GM12865 (cell line): ENCODE measurements at regions not wholly inside any gene's neighbourhood (a gene's known extent, or its start where the extent isn't known, plus 50 kb on each side); places are given as distances from the start of the nearest gene placed in this dataset.

Source experiments
- DNase-seq: peaks from one replicate; pipeline ENCODE4 v3.0.0; 2010; ENCODE audit warnings: low read depth
- H3K4me3 ChIP-seq: 2 replicates; pipeline ENCODE4 v1.5.1; 2011; ENCODE audit warnings: mild to moderate bottlenecking, low read depth, low read length, control low read depth
- TF ChIP-seq, protein P1 (sequence below): IDR thresholded peaks from 2 replicates; pipeline ENCODE4 v1.5.1; 2011; ENCODE audit warnings: low read length, control low read depth, low read depth, inconsistent platforms; ENCODE audit not compliant: insufficient read depth; ENCODE audit errors: missing control alignments

DNA sequence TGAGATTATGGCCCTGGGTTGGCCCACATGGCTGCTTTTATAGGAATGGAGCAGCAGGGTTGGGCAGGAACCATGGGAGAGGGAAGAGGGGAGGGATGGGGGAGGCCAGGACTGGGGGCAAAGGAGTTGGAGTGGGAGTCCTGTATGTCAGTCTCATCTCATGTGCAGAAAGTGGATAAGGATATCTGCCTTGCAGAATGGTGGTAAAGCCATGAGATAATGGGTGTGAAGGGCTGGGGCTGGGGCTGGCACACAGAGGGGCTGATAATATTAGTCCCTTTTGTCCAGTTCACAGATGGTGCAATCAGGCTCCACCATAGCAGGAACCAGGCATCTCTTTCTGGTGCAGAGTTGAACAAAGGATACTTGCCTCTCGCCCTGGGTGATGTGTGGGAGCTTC, 101.3 kb downstream of the MRM1 start:
- TF ChIP-seq, protein P1, sequence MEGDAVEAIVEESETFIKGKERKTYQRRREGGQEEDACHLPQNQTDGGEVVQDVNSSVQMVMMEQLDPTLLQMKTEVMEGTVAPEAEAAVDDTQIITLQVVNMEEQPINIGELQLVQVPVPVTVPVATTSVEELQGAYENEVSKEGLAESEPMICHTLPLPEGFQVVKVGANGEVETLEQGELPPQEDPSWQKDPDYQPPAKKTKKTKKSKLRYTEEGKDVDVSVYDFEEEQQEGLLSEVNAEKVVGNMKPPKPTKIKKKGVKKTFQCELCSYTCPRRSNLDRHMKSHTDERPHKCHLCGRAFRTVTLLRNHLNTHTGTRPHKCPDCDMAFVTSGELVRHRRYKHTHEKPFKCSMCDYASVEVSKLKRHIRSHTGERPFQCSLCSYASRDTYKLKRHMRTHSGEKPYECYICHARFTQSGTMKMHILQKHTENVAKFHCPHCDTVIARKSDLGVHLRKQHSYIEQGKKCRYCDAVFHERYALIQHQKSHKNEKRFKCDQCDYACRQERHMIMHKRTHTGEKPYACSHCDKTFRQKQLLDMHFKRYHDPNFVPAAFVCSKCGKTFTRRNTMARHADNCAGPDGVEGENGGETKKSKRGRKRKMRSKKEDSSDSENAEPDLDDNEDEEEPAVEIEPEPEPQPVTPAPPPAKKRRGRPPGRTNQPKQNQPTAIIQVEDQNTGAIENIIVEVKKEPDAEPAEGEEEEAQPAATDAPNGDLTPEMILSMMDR = no peak
- no peak for DNase-seq
- no peak overlapping the region for H3K4me3 ChIP-seq

DNA sequence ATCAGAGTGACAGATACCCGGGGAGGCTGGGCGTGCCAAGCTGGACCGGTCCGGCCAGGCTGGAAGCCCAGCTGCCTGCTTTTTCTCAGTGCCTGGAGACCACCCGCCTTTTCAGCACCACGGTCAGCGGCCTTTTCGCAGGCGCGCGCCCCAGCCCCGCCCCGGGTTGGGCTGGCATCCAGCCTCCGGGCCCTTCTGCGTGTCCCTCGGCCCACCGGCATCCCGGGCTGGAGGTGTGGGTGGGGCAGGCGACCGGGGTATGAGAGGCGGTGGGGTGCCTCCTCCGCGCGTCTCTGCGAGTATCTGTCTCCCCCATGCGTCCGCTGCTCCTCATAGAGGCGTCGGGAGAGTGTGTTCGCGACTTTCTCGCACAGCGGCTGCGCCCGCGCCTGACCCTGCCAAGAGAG, 102.5 kb downstream of the MRM1 start:
- TF ChIP-seq, protein P1 = no peak

DNA sequence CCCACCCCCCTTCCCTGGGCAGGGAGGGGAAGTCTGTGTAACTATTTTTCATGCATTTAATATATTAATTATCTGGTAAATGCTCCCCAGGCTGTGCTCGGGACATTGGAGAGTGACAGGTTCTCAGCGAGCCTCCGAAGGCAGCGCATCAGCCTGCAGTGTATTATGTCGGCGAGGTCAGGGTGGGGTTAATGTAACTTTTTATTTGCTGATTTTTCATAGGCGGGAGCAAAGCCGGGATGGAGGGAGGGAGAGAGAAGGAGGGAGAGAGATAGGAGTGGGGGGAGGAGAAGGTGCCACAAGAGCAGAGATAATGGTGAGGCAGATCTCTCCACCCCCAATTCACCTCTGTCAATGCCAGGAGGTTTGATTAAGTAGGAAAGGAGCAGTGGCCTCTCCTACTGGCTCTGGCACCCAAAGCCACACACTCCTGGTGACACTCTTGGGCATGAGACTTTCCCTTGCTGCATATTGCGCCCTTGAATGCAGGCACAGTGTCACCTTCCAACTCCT, 104.0 kb downstream of the MRM1 start:
- no peak for DNase-seq
- TF ChIP-seq, protein P1 = no peak
- no peak overlapping the region for H3K4me3 ChIP-seq

More for the DNA sequence above, 102.5 kb downstream of the MRM1 start:
- H3K4me3 ChIP-seq = no peak overlapping the region
- DNase-seq = peak; percentile 19

DNA sequence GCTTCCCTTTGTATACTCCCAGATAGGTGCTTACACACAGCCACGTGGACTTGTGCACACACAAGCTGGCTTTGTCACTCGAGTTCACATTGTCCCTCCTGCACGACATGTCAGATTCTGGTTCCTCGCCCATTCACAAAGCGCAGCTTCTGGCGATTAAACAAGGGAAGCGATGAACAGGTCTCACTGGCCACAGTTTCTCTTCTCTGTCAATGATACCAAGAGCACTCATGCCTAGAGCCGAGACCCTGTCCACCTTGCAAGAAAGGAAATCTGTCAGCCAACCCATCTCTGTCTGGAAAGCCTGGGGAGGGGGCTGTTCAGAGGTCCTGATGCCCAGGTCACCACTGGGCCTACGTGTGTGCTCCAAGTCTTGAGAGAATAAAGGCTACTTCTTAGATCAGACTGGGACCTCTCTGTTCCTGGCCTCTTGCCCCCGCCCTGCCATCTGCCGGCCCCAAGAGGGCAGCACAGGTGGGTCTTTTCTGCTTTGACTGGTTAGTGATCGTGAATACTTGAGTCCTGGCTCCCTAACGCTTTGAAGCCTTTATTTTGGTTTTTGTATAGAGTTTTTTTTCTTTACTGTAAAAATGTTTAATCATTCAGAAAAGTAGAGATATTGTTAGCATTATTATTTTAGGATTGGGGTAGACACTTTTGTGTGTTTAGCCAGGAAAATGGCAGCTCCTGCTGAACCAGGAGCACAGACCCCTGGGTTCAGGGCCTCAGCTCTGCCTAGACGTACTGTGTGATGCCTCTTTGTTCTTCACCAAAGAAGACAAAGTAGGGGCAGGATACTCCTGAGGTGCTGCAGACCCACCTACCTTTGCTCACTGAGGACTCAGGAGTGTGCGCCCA, 104.7 kb downstream of the MRM1 start:
- TF ChIP-seq, protein P1 = peak; percentile 78
- DNase-seq = peak; percentile 61

DNA sequence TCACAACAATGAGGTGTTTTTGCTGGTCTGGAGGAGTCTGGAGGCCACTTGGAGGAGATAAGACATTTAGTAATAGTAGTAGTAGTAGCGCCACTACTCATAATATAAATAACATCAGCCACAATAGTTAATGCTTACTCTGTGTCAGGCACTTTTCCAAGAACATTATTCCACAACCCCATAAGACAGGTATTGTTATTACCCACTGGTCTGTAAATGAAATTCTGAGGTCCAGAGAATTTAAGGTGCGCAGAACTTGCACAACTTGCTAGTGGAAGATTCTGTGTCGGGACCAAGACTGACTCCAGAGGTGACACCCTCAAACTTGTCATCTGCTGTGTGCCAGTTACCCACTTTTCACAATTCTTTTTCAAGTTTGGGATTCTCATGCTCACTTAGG, 106.5 kb downstream of the MRM1 start:
- DNase-seq = no peak
- no peak overlapping the region for H3K4me3 ChIP-seq
- TF ChIP-seq, protein P1 = no peak

More for the DNA sequence above, 104.7 kb downstream of the MRM1 start:
- no peak overlapping the region for H3K4me3 ChIP-seq

DNA sequence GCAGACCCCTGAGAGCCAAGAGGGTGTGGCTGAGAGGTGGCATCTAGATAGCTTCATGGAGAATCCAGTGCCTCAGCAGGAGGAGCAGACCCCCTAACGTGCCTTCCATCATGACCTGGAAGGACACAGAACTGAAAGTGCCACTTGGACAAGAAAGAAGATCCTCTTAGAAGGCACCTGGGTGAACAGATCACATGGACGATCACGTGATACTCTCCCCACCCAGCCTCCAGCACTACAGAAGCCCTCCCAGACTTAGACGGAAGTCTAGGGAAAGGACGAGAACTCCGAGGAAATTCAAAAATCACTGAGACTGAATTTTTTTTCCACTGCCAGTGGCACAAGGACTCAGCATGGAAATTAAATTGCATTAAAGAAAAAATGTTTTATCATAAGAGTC, 113.4 kb downstream of the MRM1 start:
- no peak overlapping the region for H3K4me3 ChIP-seq
- DNase-seq = no peak
- TF ChIP-seq, protein P1 = no peak
